ENCODE measurements at regions not wholly inside any gene's neighbourhood (a gene's known extent, or its start where the extent isn't known, plus 50 kb on each side); places are given as distances from the start of the nearest gene placed in this dataset.

DNA sequence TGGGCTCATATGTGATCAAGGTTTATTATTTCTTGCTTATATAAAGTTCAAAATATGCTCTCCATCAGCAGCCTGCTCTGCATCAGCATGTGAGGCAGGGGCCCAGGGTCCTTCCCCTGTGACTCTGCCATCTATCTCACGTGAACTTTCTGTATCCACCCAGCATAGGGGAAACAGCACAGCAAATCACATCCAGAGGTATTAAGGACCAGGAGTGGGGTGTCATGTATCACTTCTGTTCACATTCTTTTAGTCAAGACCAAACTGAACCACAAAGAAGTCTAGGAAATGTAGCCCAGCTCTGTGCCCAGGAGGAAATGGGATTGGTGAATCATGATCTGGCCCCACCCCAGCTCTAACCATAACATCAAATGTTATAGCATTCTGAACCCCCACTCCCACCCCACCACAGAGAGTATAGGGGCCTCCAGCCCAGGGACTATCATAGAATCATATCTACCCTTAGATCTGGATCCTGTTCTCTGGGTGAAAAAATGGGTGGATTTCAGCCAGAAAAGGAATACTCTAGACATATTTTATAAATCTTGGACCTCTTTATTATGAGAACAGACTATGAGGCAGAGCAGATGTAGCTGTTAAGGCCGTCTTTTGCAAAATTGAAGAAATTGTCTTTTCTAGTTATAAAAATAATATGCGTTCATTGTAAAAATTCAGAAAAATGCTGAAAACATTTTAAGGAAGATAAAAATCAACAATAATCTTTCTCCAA lies 473.7 kb downstream of the ARHGEF28 start:
- TF ChIP-seq EZH2 (optimal IDR thresholded peaks at IDR 0.05; ENCODE audit: low read depth, low read length): no peak
- no peak for TF ChIP-seq CTCF (IDR thresholded peaks at IDR 0.05; ENCODE audit: low read length)
- TF ChIP-seq EZH2phosphoT487 (IDR thresholded peaks at IDR 0.05; ENCODE audit: low read length): no peak
- no peak overlapping the region for H3K4me2 ChIP-seq (ENCODE audit: low read depth, low read length)
- no peak overlapping the region for H3K27ac ChIP-seq (ENCODE audit: low read length)

GRCh38 chr5:74098941-74099340 lies 472.9 kb downstream of the ARHGEF28 start:
- H3F3A ChIP-seq (ENCODE audit: insufficient read depth, low read length): no peaks in the 10 kb centered on the region
- no peaks in the 10 kb centered on the region for H3K9me3 ChIP-seq (replicated peaks; ENCODE audit: insufficient read depth, low read length)
- no peak overlapping the region for H3K9ac ChIP-seq (ENCODE audit: low read length)
- no peak overlapping the region for H3K27ac ChIP-seq (ENCODE audit: low read length)
- H3K4me3 ChIP-seq (ENCODE audit: low read length): no peak overlapping the region
- TF ChIP-seq EZH2phosphoT487 (IDR thresholded peaks at IDR 0.05; ENCODE audit: low read length) (no peak), EZH2 (optimal IDR thresholded peaks at IDR 0.05; ENCODE audit: low read depth, low read length) (no peak), CTCF (IDR thresholded peaks at IDR 0.05; ENCODE audit: low read length) (no peak)
- no peaks in the 10 kb centered on the region for H3K9me2 ChIP-seq (replicated peaks; ENCODE audit: insufficient read depth, low read length)
- no peak overlapping the region for H2AFZ ChIP-seq (ENCODE audit: low read length)
- DNase-seq: no peak
- no peaks in the 10 kb centered on the region for H3K4me1 ChIP-seq (ENCODE audit: low read length)
- H3K36me3 ChIP-seq (replicated peaks; ENCODE audit: insufficient read depth, low read length): no peaks in the 10 kb centered on the region
- H3K79me2 ChIP-seq (ENCODE audit: low read length): no peaks in the 10 kb centered on the region
- H4K20me1 ChIP-seq (ENCODE audit: insufficient read depth, low read length): no peaks in the 10 kb centered on the region
- no peak overlapping the region for H3K4me2 ChIP-seq (ENCODE audit: low read depth, low read length)
- H3K27me3 ChIP-seq (replicated peaks; ENCODE audit: insufficient read depth, low read length): no peaks in the 10 kb centered on the region

More for the DNA sequence above, 473.7 kb downstream of the ARHGEF28 start:
- DNase-seq: no peak
- Histone ChIP-seq H4K20me1 (ENCODE audit: insufficient read depth, low read length) (no peaks in the 10 kb centered on the region), H3K27me3 (replicated peaks; ENCODE audit: insufficient read depth, low read length) (no peaks in the 10 kb centered on the region), H3K4me3 (ENCODE audit: low read length) (no peak overlapping the region), H3K9me3 (replicated peaks; ENCODE audit: insufficient read depth, low read length) (no peaks in the 10 kb centered on the region), H3K9ac (ENCODE audit: low read length) (no peak overlapping the region), H3K9me2 (replicated peaks; ENCODE audit: insufficient read depth, low read length) (no peaks in the 10 kb centered on the region), H3F3A (ENCODE audit: insufficient read depth, low read length) (no peaks in the 10 kb centered on the region), H3K36me3 (replicated peaks; ENCODE audit: insufficient read depth, low read length) (no peaks in the 10 kb centered on the region), H3K79me2 (ENCODE audit: low read length) (no peaks in the 10 kb centered on the region), H2AFZ (ENCODE audit: low read length) (no peak overlapping the region), H3K4me1 (ENCODE audit: low read length) (no peaks in the 10 kb centered on the region)

GRCh38 chr5:74098456-74098855 lies 472.5 kb downstream of the ARHGEF28 start:
- Histone ChIP-seq H3F3A (ENCODE audit: insufficient read depth, low read length) (no peaks in the 10 kb centered on the region), H3K9me3 (replicated peaks; ENCODE audit: insufficient read depth, low read length) (no peaks in the 10 kb centered on the region), H3K9me2 (replicated peaks; ENCODE audit: insufficient read depth, low read length) (no peaks in the 10 kb centered on the region), H3K4me1 (ENCODE audit: low read length) (no peaks in the 10 kb centered on the region), H4K20me1 (ENCODE audit: insufficient read depth, low read length) (no peaks in the 10 kb centered on the region), H3K79me2 (ENCODE audit: low read length) (no peaks in the 10 kb centered on the region), H3K9ac (ENCODE audit: low read length) (no peak overlapping the region), H3K27me3 (replicated peaks; ENCODE audit: insufficient read depth, low read length) (no peaks in the 10 kb centered on the region), H3K4me3 (ENCODE audit: low read length) (no peak overlapping the region), H3K27ac (ENCODE audit: low read length) (no peak overlapping the region), H2AFZ (ENCODE audit: low read length) (no peak overlapping the region), H3K4me2 (ENCODE audit: low read depth, low read length) (no peak overlapping the region), H3K36me3 (replicated peaks; ENCODE audit: insufficient read depth, low read length) (no peaks in the 10 kb centered on the region)
- DNase-seq: no peak
- TF ChIP-seq CTCF (IDR thresholded peaks at IDR 0.05; ENCODE audit: low read length): no peak
- TF ChIP-seq EZH2phosphoT487 (IDR thresholded peaks at IDR 0.05; ENCODE audit: low read length): no peak
